AG08396 (cell line): ENCODE measurements at regions not wholly inside any gene's neighbourhood (a gene's known extent, or its start where the extent isn't known, plus 50 kb on each side); places are given as distances from the start of the nearest gene placed in this dataset.
"Not testable (repeated sequence)": the region's sequence is repeated elsewhere in the genome, so short reads cannot be mapped to it uniquely, and the experiment has no call there.

Experiments
- DNase-seq: peaks from one replicate; pipeline ENCODE4 v3.0.0; 2012; ENCODE audit warnings: low spot score, mixed read lengths

- DNase-seq, result not testable (repeated sequence)
Measured at GRCh38 chr1:149157409-149157808, 54.1 kb upstream of the NBPF9 start.

GRCh38 chr1:149158308-149158707 lies 55.0 kb upstream of the NBPF9 start:
- DNase-seq, result not testable (repeated sequence)

GRCh38 chr1:149163063-149163444 lies 59.7 kb upstream of the NBPF9 start:
- DNase-seq, result not testable (repeated sequence)

DNA sequence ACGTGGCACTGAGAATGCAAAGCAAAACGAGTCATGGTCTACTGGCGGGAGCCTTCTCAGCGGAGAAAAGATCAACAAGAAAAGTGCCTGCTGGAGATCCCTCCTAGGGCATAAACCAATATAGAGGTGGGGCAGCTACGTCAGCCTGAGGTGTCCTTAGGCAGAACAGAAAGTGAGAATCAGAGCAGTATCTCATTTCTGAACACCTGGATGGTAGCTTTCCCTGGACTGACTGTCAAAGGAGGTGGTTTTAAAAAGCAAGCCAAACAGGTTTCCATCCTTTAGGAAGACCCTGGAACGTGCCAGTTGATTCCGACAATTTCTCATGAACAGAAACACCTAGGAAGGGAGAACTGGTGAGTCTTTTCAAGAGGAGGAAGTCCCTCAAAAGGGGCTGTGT lies 71.4 kb upstream of the NBPF9 start:
- not testable (repeated sequence) for DNase-seq

DNA sequence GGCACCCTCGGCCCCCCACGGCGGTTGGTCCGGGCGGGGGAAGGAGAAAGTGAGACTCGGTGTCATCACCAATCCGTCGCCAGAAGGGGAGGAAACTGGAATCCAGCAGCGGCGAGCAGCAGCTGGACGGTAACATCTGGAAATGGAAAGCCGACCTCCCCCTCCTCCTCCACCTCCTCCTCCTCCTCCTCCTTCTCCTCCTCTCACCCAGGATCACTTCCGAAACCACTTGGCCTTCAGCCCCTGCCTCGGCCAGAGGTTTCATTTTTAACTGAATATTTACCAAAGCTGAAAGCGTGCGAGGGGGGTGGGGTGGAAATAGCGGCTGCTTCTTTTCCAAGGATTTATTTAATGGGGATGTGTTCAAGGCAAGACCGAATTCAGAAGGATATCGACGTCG lies 72.5 kb upstream of the NBPF9 start:
- not testable (repeated sequence) for DNase-seq

GRCh38 chr1:149176453-149177316 lies 73.3 kb upstream of the NBPF9 start:
- DNase-seq, result not testable (repeated sequence)

GRCh38 chr1:149190742-149191141 lies 87.4 kb upstream of the NBPF9 start:
- DNase-seq, result not testable (repeated sequence)

DNA sequence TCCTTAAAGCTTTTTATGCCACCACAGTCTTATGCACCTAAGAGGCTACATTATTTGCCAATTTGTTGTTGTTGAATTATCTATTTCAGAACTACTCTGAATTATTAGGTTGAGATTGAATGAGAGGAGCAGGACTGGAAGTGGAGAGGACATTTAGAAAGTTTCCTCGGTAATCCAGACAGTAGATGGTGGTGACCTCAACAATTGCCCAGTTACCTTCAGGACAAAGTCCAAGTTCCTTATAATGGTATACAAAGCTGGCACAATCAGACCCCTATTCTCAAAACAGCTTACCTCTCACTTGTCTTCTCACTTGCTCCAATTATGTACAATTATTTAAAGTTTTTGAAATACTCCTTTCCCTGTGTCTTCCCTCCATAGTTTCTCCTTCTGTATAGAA lies 93.3 kb upstream of the NBPF9 start:
- not testable (repeated sequence) for DNase-seq

DNA sequence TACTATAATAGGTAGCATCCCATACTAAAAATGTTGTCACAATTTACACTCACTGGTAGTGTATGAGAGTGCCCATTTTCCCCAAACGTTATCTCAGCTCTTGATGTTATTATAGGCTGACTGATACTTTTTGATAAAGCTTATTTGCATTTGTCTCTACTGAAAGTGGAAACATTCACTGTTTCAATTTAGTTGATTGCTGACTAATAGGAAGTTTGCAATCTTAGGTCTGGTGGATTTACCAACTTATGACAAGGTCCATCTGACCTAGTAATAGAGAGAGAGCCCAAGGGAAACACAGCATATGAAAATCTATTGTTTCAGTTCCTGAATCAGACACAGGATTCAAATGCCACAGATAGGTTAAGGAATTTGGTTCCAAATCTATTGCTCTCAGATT lies 97.2 kb upstream of the NBPF9 start:
- peak; percentile 1 for DNase-seq

DNA sequence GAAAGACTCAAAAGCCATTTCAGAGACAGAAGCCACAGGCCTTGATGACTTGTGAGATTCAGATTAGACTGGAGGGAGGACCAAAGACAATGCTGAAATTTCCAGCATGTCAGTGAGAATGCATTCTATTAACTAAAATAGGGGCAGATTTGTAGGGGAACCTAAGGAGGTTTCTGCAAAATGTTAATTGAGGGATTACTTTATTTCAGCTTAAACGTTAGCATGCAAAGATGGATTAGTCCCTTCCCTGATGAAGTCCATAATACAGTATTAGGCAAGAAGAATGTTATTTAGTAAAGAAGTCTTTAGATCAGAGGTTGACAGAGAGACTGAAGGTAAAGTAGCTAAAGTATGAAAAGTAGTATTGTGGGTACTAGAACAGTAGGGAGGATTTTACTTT lies 98.9 kb upstream of the NBPF9 start:
- DNase-seq, result not testable (repeated sequence)

DNA sequence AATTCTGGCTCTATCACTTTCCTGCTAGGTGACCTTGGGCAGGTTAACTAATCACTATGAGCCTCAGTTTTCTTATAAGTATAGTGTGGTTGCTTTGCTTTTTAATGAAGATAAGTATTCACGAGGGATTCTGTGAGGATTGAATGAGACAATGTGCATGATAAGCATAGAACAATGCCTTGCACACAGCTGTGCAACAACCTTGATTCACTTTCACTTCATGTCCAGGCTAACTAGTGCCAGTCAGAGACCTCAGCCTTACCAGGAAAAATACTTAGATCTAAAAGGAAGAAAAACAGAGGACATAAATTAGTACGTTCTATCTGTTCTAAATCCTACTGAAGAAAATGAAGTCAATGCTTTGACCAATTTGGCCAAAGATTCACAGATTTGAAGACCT lies 101.0 kb upstream of the NBPF9 start:
- DNase-seq, result not testable (repeated sequence)

- not testable (repeated sequence) for DNase-seq
Measured at GRCh38 chr1:149208836-149209235, 105.5 kb upstream of the NBPF9 start.

DNA sequence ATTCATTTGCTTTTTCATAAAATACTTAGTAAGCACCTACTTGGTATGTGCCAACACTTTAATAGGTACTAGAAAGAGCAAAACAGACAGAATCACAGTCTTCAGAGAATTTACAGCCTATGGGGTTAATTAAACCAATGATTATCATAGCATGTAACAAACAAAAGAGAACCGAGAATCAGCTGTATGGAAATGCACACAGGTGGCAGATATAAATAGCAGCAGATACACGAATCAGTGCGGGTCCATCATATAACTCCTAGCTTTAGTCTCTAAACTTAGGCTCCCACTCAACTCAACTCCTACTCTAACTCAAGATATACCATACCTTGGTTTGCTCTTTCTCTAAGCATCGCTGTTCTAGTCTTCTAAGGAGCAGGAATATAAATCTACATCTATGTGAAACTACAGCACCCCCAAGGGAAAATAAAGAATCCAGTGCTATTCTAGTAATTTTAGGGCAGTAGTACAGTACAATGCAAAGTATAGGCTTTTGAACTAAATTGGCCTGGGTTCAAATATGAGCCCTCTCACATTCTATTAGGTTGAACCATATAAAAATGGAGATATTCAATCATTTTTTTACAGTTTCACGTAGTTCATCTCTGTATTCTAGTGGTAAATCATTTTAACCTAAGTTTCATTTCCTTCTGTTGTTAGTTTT lies 108.5 kb upstream of the NBPF9 start:
- DNase-seq, result not testable (repeated sequence)

- DNase-seq, result not testable (repeated sequence)
Measured at GRCh38 chr1:149212946-149213345, 109.6 kb upstream of the NBPF9 start.

DNA sequence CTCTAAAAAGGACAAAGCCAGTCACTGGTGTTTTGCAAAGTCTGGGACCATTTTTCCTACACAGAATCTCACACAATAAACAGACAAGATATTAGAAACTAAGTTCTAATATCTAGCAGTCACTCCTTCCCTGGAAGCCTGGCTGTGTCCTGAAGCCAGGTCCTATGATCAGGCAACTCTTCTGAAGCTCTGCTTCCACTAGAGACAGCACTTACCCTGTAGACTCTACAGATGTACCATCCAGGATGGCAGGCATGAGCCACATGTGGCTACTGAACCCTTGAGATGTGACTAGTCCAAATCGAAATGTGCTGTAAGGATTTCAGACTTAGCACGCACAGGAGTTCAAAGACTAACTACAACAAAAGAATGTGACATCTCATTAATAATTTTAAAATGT lies 110.3 kb upstream of the NBPF9 start:
- DNase-seq, result not testable (repeated sequence)

DNA sequence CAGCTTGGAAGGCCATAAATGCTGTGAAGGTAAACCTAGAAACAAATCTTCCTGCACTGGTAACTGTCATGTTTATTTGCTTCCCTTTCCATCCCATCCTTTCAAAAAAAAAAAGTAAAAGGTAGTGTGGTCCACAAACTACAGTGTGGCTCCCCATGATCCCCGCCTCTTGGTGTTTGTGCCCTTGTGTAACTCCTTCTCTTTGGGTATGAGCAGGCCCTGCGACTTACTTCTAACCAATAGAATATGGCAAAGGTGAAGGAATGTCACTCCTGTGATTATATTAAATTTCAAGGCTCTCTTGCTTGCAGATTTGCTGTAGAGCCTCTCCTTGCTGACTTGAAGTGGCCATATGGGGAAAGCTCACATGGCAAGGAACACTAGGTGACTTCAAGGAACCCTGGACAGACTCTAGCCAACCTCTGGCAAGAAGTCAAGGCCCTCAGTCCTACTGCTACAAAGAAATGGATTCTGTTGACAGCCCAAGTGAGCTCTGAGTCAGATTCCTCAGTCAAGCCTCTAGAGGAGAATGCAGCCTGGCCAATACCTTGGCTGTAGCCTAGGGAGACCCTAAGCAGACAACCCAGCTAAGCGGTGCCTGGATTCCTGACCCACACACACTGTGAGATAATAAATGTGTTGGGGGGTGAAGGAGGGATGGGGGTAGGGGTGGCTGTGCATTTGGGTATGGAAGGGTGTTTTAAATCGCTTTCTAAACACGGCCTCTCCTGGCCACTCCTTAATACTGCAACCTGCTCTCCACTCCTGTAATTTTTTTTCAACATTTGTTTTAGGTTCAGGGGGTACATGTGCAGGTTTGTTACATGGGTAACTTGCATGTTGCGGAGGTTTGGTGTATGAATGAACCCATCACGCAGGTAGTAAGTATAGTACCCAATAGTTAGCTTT lies 115.0 kb upstream of the NBPF9 start:
- not testable (repeated sequence) for DNase-seq

DNA sequence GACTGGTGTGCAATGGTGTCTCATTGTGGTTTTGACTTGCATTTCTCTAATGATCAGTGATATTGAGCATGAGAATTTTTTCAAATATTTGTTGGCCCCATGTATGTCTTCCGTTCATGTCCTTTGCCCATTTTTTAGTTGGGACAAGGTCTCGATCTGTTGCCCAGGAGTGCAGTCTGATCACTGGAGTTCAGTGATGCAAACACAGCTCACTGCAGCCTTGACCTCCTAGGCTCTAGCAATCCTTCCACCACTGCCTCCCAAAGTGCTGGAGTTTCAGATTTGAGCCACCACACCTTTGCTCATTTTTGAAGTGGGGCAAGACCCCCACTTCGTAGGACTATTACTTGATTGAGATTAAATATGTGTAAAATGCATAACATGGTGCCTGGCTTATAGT lies 116.2 kb upstream of the NBPF9 start:
- DNase-seq, result not testable (repeated sequence)

DNA sequence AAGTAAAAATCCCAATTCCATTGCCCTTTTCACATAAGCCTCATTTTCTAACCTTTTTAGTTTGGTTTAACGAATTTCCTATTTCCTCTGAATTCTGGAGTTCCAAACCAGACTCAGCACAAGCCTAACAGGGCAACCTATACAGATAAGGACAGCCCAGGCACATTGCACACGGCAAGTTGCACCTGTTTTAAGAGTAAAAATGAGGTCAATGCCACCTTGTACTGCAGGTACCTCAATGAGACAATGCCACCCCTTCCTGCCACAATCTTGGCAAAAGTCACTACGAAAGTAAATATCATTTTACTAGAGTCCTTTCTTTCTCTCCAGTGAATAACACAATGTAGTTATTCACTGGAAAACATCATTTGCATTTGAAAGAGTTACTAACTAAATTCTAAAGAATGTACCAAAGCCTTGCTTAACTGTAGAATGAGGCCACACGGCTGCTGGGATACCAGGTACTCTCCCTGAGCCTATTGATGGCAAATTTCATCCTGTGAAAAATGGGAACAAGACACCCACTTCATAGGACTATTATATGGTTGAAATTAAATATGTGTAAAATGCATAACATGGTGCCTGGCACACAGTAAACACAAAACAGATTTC lies 117.2 kb upstream of the NBPF9 start:
- DNase-seq, result not testable (repeated sequence)

GRCh38 chr1:149227933-149228665 lies 124.7 kb upstream of the NBPF9 start:
- not testable (repeated sequence) for DNase-seq

- DNase-seq, result not testable (repeated sequence)
Measured at GRCh38 chr1:149228672-149229585, 125.6 kb upstream of the NBPF9 start.
